HEK293T (cell line): ENCODE measurements at regions not wholly inside any gene's neighbourhood (a gene's known extent, or its start where the extent isn't known, plus 50 kb on each side); places are given as distances from the start of the nearest gene placed in this dataset.

Experiments used
- BHLHE40 ChIP-seq: fragments of 450-650 bp; IDR thresholded peaks from 2 replicates; pipeline ENCODE4 v1.6.1; 2016; ENCODE audit warnings: mild to moderate bottlenecking, moderate library complexity, borderline replicate concordance
- CTBP1 ChIP-seq: fragments of 450-650 bp; IDR thresholded peaks from 2 replicates; pipeline ENCODE4 v1.6.1; 2016; ENCODE audit warnings: borderline replicate concordance
- FOXA1 ChIP-seq: fragments of 450-650 bp; IDR thresholded peaks from 2 replicates; pipeline ENCODE4 v1.6.1; 2016; ENCODE audit warnings: mild to moderate bottlenecking
- FOXK2 ChIP-seq: fragments of 450-650 bp; IDR thresholded peaks from 2 replicates; pipeline ENCODE4 v1.6.1; 2016; ENCODE audit warnings: mild to moderate bottlenecking
- HDGF ChIP-seq: fragments of 450-650 bp; IDR thresholded peaks from 2 replicates; pipeline ENCODE4 v1.6.1; 2017; ENCODE audit warnings: antibody characterized with exemption, borderline replicate concordance
- NFRKB ChIP-seq: fragments of 450-650 bp; IDR thresholded peaks from 2 replicates; pipeline ENCODE4 v1.6.1; 2016; ENCODE audit warnings: mild to moderate bottlenecking, moderate library complexity
- PKNOX1 ChIP-seq: fragments of 450-650 bp; IDR thresholded peaks from 2 replicates; pipeline ENCODE4 v1.6.1; 2016
- SP1 ChIP-seq: fragments of 450-650 bp; IDR thresholded peaks from 2 replicates; pipeline ENCODE4 v1.6.1; 2017
- SUZ12 ChIP-seq: fragments of 450-650 bp; IDR thresholded peaks from 2 replicates; pipeline ENCODE4 v1.6.1; 2016; ENCODE audit warnings: mild to moderate bottlenecking
- TARDBP ChIP-seq: fragments of 450-650 bp; IDR thresholded peaks from 2 replicates; pipeline ENCODE4 v1.6.1; 2016

- TF ChIP-seq HDGF (no peak), CTBP1 (no peak), PKNOX1 (no peak), NFRKB (no peak), BHLHE40 (no peak), SP1 (no peak), FOXA1 (no peak), FOXK2 (no peak), TARDBP (no peak), SUZ12 (no peak)
Measured at GRCh38 chr1:177480741-177481305, 310.1 kb downstream of the BRINP2 start.
